Esophagus muscularis mucosa (tissue), 4 donors: ENCODE measurements at regions not wholly inside any gene's neighbourhood (a gene's known extent, or its start where the extent isn't known, plus 50 kb on each side); places are given as distances from the start of the nearest gene placed in this dataset.

Experiments
- DNase-seq: peaks from one replicate; pipeline ENCODE4 v3.0.0-alpha.2; 2017; ENCODE audit errors: extremely low spot score
- H3K27ac ChIP-seq, 4 donors: fragments of 200-600 bp; sonication (generic); replicated peaks in 1 of 4; 1 replicate in 3 of 4; 2 replicates in 1 of 4; pipeline ENCODE4 v1.5.1; 2016 to 2019; ENCODE audit warnings: mild to moderate bottlenecking in 1 of 4
- H3K27me3 ChIP-seq, 4 donors: fragments of 200-600 bp; sonication (generic); one replicate each; pipeline versions ENCODE4 v1.5.1 to v1.6.0; 2016 to 2019
- H3K36me3 ChIP-seq, 4 donors: fragments of 200-600 bp; sonication (generic); one replicate each; pipeline ENCODE4 v1.5.1; 2016 to 2019
- H3K4me1 ChIP-seq, 4 donors: fragments of 200-600 bp; sonication (generic); one replicate each; pipeline ENCODE4 v1.5.1; 2016 to 2019
- H3K4me3 ChIP-seq, 4 donors: fragments of 200-600 bp; sonication (generic); 1 replicate in 2 of 4; 2 replicates in 2 of 4; pipeline ENCODE4 v1.5.1; 2016 to 2019; ENCODE audit warnings: mild to moderate bottlenecking in 4 of 4, moderate library complexity in 1 of 4
- H3K9me3 ChIP-seq, 4 donors: fragments of 200-600 bp; sonication (generic); 1 replicate in 3 of 4; 2 replicates in 1 of 4; pipeline ENCODE4 v1.5.1; 2016 to 2019
- EP300 ChIP-seq: sonication (generic); formaldehyde crosslinking; IDR thresholded peaks from one replicate; pipeline ENCODE4 v1.6.1; 2017; ENCODE audit warnings: antibody characterized with exemption
- POLR2A ChIP-seq: fragments of 450-650 bp; IDR thresholded peaks from one replicate; pipeline ENCODE4 v1.6.1; 2017; ENCODE audit warnings: antibody characterized with exemption, moderate library complexity, mild to moderate bottlenecking, low read depth
- POLR2AphosphoS5 ChIP-seq, 2 donors: sonication (generic); formaldehyde crosslinking; IDR thresholded peaks; one replicate each; pipeline ENCODE4 v1.6.1; 2017; ENCODE audit warnings: antibody characterized with exemption in 2 of 2
- WGBS: methylation state at CpG from one replicate; pipeline ENCODE4 v1.1.5; 2018; 5-methylcytosine and 5-hydroxymethylcytosine counted together
- intact Hi-C: fragments of 100-400 bp; cut with DNase I; formaldehyde crosslinking; loops from one replicate; pipeline ENCODE4 v1.15.1; 2023
- TF ChIP-seq, protein P1 (sequence below), 3 experiments: fragments of 200-600 bp in 2 of 3; fragments of 450-650 bp in 1 of 3; sonication (generic) in 2 of 3; IDR thresholded peaks; one replicate each; pipeline ENCODE4 v1.5.1; 2017 to 2019; ENCODE audit warnings: antibody characterized with exemption in 3 of 3, mild to moderate bottlenecking in 2 of 3, moderate library complexity in 1 of 3

DNA sequence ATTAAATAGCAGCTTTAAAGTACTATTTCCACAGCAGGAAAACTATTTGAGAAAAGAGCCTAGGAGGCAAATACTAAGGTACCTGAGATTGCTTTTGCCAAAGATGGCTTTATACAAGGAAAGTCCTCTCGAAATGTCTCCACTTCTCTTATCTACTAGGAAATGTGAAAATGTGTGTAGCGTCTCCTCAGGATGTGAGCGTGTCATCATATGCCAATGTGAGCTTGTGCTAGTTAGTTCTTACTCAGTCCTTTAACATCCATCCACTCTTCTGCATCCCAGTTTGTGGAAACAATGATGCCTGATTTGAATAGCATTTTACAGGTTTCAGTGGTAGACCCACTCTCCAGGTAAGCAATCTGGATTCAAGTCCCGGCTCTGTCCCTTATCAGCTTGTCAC is 421.0 kb downstream of the DYNC2H1 start:
- no peak overlapping the region for H3K4me3 ChIP-seq
- intact Hi-C loops = no loop called here
- no peak for TF ChIP-seq POLR2AphosphoS5 (IDR thresholded peaks at IDR 0.05)
- TF ChIP-seq, protein P1, sequence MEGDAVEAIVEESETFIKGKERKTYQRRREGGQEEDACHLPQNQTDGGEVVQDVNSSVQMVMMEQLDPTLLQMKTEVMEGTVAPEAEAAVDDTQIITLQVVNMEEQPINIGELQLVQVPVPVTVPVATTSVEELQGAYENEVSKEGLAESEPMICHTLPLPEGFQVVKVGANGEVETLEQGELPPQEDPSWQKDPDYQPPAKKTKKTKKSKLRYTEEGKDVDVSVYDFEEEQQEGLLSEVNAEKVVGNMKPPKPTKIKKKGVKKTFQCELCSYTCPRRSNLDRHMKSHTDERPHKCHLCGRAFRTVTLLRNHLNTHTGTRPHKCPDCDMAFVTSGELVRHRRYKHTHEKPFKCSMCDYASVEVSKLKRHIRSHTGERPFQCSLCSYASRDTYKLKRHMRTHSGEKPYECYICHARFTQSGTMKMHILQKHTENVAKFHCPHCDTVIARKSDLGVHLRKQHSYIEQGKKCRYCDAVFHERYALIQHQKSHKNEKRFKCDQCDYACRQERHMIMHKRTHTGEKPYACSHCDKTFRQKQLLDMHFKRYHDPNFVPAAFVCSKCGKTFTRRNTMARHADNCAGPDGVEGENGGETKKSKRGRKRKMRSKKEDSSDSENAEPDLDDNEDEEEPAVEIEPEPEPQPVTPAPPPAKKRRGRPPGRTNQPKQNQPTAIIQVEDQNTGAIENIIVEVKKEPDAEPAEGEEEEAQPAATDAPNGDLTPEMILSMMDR (IDR thresholded peaks at IDR 0.05) = no peak
- TF ChIP-seq POLR2A = no peak
- TF ChIP-seq EP300 = no peak
- no peaks in the 10 kb centered on the region for H3K9me3 ChIP-seq
- no peak overlapping the region for H3K27ac ChIP-seq
- no peaks in the 10 kb centered on the region for H3K27me3 ChIP-seq
- no peak for DNase-seq
- 88% methylated on average over 4 of the region's 4 CpGs for WGBS
- H3K4me1 ChIP-seq = no peaks in the 10 kb centered on the region
- H3K36me3 ChIP-seq = no peaks in the 10 kb centered on the region

DNA sequence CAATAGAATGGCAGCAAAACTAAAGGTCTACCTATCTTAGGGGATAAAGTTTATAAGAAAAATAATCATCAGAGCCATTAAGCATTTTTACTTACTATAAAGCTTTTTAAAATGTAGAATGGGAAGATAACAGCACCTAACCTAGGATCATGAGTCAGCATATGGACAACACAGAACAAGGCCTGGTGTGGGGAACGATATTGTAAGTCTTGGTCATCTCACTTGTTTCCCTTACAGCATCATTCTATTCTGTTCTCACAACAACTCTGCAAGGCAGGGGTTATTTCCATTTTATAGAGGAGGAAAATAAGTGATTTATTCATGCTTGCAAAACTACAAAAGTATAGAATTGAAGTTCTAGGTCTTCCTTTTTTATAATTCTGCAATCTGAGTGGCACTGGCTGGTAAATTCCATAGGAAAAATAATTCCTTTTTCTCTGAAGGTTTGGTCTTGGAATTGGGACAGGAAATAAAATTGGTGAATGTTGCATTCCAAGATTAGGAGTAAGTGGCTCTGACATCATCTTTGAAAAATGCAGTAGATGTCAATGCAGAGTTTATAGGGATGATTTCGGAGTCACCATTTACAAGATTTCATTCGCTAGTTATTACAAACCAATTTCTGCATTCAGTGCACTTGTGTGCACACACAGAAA is 423.0 kb downstream of the DYNC2H1 start:
- H3K27me3 ChIP-seq = no peaks in the 10 kb centered on the region
- H3K4me3 ChIP-seq = no peak overlapping the region
- no peaks in the 10 kb centered on the region for H3K9me3 ChIP-seq
- intact Hi-C loops = no loop called here
- no peak for DNase-seq
- WGBS = 85% methylated on average over 3 of the region's 3 CpGs
- peaks cover 0 to 5% (median 0%) of the 10 kb centered on the region in 4 donors for H3K4me1 ChIP-seq
- H3K27ac ChIP-seq = no peak overlapping the region
- no peaks in the 10 kb centered on the region for H3K36me3 ChIP-seq
- TF ChIP-seq POLR2A = no peak
- no peak for TF ChIP-seq EP300
- TF ChIP-seq, protein P1 (IDR thresholded peaks at IDR 0.05) = no peak
- no peak for TF ChIP-seq POLR2AphosphoS5 (IDR thresholded peaks at IDR 0.05)

DNA sequence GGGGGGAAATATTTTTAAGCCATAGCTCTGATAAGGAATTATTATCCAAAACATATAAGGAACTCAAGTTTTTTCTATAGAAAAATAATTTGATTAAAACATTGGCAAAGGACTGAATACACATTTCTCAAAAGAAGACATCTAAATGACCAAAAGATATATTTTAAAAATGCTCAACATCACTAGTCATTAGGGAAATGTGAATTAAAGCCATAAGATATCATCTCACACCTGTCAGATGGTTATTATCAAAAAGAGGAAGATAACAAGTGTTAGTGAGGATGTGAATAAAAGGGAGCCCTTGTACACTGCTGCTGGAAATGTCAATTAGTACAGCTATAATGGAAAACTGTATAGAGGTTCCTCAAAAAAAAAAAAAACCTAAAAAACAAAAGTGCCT is 425.0 kb downstream of the DYNC2H1 start:
- DNase-seq = no peak
- Histone ChIP-seq H3K4me3 (no peak overlapping the region), H3K27me3 (no peaks in the 10 kb centered on the region), H3K36me3 (no peaks in the 10 kb centered on the region), H3K4me1 (peaks cover 0 to 5% (median 0%) of the 10 kb centered on the region in 4 donors), H3K27ac (no peak overlapping the region), H3K9me3 (no peaks in the 10 kb centered on the region)
- intact Hi-C loops = no loop called here
- TF ChIP-seq POLR2AphosphoS5 (IDR thresholded peaks at IDR 0.05) = no peak
- TF ChIP-seq EP300 = no peak
- TF ChIP-seq, protein P1 (IDR thresholded peaks at IDR 0.05) = no peak
- no peak for TF ChIP-seq POLR2A

DNA sequence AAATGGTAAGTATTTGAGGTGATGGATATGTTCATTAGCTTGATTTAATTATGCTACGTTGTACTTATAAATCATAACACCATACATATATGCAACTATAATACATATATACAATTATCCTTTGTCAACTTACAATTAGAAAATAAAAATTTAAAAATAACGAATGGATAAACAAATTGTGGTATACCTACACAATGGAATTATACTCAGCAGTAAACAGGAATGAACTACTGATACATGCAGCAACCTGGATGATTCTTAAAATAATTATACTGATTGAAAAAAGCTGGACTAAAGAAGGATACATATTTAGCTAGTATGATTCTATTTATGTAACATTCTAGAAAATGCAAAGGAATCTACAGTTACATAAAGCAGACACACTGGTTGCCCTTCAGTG is 425.7 kb downstream of the DYNC2H1 start:
- DNase-seq = no peak
- peaks cover 0 to 5% (median 0%) of the 10 kb centered on the region in 4 donors for H3K4me1 ChIP-seq
- no peak overlapping the region for H3K27ac ChIP-seq
- no peak overlapping the region for H3K4me3 ChIP-seq
- intact Hi-C loops = no loop called here
- no peaks in the 10 kb centered on the region for H3K9me3 ChIP-seq
- H3K27me3 ChIP-seq = no peaks in the 10 kb centered on the region
- H3K36me3 ChIP-seq = no peaks in the 10 kb centered on the region
- 89% methylated on average over 2 of the region's 2 CpGs for WGBS
- TF ChIP-seq POLR2AphosphoS5 (IDR thresholded peaks at IDR 0.05) (no peak), EP300 (no peak), POLR2A (no peak)
- TF ChIP-seq, protein P1 (IDR thresholded peaks at IDR 0.05) = no peak

DNA sequence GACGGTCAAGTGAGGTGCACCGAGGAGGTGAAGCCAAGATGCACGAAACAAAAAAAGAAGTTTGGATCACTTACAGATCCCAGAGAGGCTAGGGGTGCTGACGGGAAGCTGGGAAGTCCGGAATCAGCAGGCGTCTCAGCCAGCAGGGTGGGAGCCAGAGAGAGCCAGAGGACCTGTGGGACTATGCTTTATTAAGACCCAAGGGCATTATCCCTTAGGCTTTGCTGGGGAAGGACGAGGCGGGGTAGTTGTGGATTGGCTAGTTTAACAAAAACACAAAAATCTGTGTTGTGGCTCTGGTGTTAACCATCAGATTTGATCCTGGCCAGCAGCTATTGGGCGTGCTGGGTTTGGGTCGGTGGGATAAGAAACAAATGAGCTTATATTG is 427.1 kb downstream of the DYNC2H1 start:
- WGBS = 89% methylated on average over 10 of the region's 10 CpGs
- intact Hi-C loops = no loop called here
- no peak overlapping the region for H3K27ac ChIP-seq

More for the DNA sequence above, 427.1 kb downstream of the DYNC2H1 start:
- no peaks in the 10 kb centered on the region for H3K36me3 ChIP-seq
- no peak overlapping the region for H3K4me3 ChIP-seq
- no peaks in the 10 kb centered on the region for H3K9me3 ChIP-seq
- peak; percentile 87 for DNase-seq
- no peaks in the 10 kb centered on the region for H3K27me3 ChIP-seq
- peaks cover 0 to 5% (median 0%) of the 10 kb centered on the region in 4 donors for H3K4me1 ChIP-seq
- no peak for TF ChIP-seq POLR2AphosphoS5 (IDR thresholded peaks at IDR 0.05)
